OCI-LY7 (cell line): ENCODE measurements at regions not wholly inside any gene's neighbourhood (a gene's known extent, or its start where the extent isn't known, plus 50 kb on each side); places are given as distances from the start of the nearest gene placed in this dataset.

Source experiments
- CTCF ChIP-seq: fragments of 200-600 bp; sonication (generic); conservative IDR thresholded peaks from 2 replicates; pipeline ENCODE4 v1.5.1; 2014; ENCODE audit warnings: mild to moderate bottlenecking, antibody characterized with exemption, low read length, moderate library complexity, mixed read lengths
- EZH2phosphoT487 ChIP-seq: fragments of 200-600 bp; sonication (generic); IDR thresholded peaks from 2 replicates; pipeline ENCODE4 v1.6.1; 2018; ENCODE audit warnings: low read depth, borderline replicate concordance, mild to moderate bottlenecking, mixed run types, antibody characterized with exemption, low read length, moderate library complexity, mixed read lengths

- TF ChIP-seq CTCF (peak; percentile 75), EZH2phosphoT487 (no peak)
Measured at GRCh38 chr6:134626589-134626988, 308.7 kb upstream of the SGK1 start.
